Adrenal gland (tissue), 5 donors: ENCODE measurements at regions not wholly inside any gene's neighbourhood (a gene's known extent, or its start where the extent isn't known, plus 50 kb on each side); places are given as distances from the start of the nearest gene placed in this dataset.

Source experiments
- CTCF ChIP-seq, 6 experiments: fragments of 450-650 bp in 4 of 6; fragments of 200-600 bp in 2 of 6; sonication (generic) in 1 of 6; IDR thresholded peaks; 1 replicate in 5 of 6; 2 replicates in 1 of 6; pipeline versions ENCODE4 v1.5.1 to v1.8.0; 2016 to 2021; ENCODE audit warnings: antibody characterized with exemption in 6 of 6, mild to moderate bottlenecking in 2 of 6, moderate library complexity in 1 of 6
- POLR2A ChIP-seq, 2 donors: fragments of 450-650 bp; IDR thresholded peaks; one replicate each; pipeline ENCODE4 v1.6.1; 2017; ENCODE audit warnings: antibody characterized with exemption in 2 of 2, mild to moderate bottlenecking in 2 of 2, moderate library complexity in 1 of 2
- donor health status: DM: no; HTN: no; CAD: no.

GRCh38 chr17:70709596-70709995 lies 540.3 kb downstream of the KCNJ2 start:
- TF ChIP-seq CTCF (IDR thresholded peaks at IDR 0.05) (no peak), POLR2A (IDR thresholded peaks at IDR 0.05) (no peak)
